Stimulated activated CD8-positive, alpha-beta memory T cell treated with anti-CD3 and anti-CD28 coated beads, Interleukin-12 subunit alpha, Interleukin-12 subunit beta, amount 100 ng/mL, for 4 hours (primary cell): ENCODE measurements at regions not wholly inside any gene's neighbourhood (a gene's known extent, or its start where the extent isn't known, plus 50 kb on each side); places are given as distances from the start of the nearest gene placed in this dataset.
"Not testable (repeated sequence)": the region's sequence is repeated elsewhere in the genome, so short reads cannot be mapped to it uniquely, and the experiment has no call there.

ENCODE experiments used
- DNase-seq: peaks from one replicate; pipeline ENCODE4 v3.0.0-alpha.2; 2020; ENCODE audit warnings: low read depth

DNA sequence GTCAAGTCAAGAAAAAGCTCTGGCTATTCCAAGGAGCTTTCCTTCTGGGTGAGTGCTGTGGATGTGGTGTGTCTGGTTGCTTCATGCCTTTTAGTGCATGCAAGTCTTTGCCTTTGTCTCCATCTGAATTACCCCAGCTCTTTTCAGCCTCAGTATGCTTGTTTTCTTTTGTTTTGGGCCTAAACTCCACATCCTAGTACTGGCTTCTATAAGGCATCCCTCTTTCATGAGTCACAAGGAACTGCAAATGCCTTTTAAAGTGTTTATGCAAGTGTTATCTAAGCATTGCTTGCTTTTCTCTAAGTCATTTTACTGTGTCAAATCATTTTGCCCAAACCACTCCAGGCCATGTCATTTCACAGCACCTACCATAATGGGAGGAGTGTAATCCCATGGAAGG, 132.1 kb downstream of the PLCE1 start:
- no peak for DNase-seq

DNA sequence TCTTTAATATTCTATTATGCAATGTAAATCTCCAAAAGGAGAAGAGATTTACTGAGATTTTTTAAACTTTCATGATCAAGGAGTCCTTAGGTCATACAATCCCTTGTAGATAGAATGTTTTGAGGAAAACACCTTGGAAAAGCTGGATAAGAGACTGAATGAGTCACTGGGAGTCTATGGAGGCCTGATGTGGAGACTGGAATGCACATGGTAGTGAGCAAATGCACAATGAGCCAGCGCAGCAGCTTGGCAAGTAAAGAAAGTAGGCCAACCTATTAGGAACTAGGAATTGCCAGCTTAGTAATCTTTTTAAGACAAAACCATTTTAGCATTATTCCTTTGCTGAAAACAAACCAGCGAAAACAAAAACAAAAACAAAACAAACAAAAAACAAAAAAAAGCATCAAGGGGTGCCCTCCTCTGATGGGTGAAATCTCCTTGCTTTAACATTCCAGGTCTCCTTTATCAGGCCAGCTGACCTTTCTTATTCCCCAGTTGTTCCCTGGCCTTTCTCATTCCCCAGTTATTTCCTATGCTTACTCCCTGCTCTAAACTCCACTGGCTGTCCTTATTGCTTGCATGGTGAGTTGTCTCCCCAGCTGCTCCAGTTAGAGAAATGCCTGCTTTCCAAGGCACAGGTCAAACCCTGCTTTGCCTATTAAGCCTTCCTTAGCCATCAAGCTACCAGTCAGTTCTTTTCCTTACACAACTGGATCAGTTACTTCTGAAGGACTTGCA, 135.8 kb downstream of the PLCE1 start:
- no peak for DNase-seq

DNA sequence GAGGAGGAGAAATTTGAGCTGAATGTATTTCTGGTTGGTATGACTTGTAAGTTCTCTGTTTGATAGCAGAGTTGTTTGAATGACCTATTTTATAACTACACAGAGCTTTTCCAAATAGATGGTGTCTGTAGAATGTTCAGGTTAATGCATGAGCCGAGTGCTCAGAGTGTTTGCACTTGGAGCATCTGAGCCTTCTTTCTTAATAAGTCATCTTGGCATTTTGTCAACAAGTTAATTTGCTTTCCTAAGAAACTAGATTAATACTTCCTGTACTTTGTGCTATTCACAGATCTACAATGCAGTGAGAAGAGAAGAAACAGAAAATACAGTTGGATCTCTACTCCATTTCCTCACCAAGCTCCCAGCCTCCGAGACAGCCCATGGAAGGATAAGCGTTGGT, 138.2 kb downstream of the PLCE1 start:
- no peak for DNase-seq

DNA sequence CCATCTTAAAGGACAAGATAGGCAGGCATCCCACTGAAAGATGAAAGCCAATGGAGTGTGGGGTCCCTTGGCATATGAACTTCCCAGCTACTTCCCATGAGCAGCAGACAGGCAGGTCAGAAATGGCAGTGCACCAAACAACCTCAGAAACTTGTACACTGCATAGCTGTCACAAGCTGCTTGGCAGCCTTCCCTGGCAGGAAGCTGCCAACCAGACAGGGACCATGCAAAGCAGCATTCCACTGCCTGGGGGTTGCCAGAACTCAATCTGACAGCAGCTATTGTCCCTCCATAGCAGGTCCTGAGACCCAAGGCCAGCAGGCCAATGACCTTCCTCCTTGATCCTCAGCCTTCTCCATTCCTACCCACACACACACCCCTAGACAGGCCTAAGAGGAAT, 139.5 kb downstream of the PLCE1 start:
- no peak for DNase-seq

DNA sequence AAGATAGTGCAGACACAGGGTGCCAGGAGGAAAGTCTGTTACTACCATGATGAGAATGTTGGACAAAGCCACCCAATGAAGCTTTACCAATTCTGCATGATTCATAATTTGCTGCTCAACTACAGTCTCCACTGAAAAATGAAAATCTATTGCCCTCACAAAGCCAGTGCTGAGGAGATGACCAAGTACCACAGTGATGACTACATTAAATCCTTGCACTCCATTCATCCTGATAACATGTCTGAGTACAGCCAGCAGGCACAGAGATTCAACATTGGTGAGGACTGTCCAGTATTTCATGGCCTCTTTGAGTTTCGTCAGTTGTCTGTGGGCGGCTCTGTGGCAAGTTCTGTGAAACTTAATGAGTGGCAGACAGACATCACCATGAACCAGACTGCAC, 144.0 kb downstream of the PLCE1 start:
- DNase-seq = no peak

DNA sequence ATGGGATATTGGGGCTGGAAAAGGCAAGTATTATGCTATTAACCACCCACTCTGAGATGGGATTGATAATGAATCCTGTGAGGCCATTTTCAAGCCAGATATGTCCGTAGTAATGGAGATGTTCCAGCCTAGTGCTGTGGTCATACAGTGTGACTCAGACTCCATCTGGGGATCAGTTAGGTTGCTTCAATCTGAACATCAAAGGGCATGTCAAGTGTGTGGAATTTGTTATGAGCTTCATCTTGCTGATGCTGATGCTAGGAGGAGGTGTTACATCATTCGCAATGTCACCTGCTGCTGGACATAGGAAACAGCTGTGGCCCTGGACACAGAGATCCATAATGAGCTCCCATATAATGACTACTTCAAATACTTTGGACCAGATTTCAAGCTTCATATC, 144.7 kb downstream of the PLCE1 start:
- no peak for DNase-seq

DNA sequence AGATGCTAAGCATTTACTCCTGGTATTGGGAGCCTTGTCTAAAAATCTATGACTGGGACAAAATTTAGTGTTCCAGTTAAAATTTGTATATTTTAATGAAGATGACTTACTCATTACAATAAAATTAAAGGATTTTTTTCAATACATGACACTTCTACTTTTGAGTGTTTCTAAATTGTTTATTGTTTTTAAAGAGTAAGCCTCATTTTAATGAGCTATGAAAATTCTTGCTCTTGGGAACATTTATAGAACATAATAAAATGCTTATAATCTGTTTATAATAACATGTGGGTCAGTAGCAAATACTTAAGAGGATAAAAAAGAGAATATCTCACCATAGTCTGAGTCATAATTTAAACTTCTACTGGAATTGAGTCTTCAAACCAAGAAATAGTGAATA, 149.5 kb downstream of the PLCE1 start:
- no peak for DNase-seq

DNA sequence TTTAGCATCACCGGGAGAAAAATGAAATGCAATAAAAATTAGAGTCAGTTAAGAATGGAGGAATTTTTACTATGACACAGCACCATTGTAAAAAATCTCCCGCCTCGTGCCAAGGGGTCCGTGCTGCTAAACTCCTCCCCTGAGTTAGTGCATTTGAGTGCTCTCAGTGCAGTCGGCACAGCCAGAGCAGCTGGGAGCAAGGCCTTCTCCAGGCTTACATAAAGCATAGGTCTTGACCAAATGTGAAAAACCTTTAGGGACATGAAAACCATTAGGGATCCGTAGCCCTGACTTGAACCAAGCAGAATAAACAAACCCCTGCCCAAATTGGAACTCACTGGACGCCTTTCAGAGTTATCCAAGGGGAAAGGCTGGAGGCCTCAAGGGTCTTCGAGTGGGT, 152.6 kb downstream of the PLCE1 start:
- no peak for DNase-seq

DNA sequence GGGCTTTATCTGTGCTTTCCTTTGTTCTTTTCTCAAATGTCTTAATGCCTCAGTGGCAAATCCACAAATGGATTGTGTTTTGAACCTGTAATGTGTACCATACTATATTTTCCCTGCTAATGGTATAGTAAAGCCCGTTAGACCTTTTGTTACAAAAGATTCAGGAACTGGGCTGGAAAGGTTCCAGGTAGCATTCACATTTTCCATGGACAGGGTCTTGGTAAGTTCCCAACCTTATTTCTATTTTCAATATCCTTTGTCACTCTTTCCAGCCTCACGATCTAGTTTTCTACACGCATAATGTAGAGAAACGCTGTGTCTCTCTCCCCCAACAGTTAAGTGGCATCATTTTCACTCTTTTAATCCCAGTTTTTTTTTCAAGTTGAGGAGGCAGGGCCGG, 153.0 kb downstream of the PLCE1 start:
- DNase-seq = no peak

DNA sequence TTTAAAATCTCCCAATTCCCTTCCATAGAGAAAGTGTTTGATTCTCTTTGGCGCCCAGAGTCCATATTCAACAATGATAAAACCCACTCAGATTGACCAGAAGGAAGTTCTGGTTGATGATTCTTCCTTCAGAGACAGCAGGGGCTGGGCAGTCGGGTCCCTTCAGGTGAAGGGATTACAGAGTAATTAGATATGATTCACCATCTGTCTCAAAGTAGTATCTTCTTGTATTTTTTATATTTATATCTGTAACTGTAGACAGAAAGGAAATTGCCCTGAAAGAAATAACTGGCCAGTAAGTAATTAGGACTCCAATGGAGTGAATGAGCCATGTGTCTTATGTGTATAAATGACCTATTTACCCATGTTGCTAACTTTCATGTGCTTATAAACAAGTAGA, 156.0 kb downstream of the PLCE1 start:
- no peak for DNase-seq

DNA sequence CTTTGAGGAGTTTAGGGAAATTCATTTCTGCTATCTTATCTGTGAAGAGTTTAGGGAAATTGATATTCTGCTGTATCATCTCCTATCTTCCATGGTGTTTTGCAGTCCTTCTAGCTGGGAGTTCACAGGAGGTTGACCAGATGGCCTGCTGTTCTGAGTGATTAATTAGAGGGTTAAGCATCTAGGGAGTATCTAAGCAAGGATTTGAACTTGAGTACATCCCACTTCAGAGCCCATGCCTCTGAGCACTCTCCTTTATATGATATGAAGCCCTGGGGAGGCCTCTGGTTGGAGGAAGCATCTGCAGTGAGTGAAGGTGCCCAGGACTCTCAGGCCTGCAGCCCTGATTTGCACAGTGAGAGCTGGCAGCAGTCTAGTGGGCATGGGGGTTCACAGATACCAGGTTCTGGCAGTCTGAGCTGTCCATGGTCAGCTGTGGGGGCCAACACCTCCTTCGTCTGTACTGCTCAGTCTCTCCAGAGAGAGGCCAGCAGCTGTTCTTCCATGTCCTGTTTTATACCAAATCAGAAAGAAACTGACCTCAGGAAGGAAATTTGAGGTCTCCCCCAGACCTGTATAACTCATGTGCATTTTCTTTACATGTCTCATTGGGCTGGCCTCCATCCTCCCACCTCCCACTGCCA, 156.9 kb downstream of the PLCE1 start:
- no peak for DNase-seq

DNA sequence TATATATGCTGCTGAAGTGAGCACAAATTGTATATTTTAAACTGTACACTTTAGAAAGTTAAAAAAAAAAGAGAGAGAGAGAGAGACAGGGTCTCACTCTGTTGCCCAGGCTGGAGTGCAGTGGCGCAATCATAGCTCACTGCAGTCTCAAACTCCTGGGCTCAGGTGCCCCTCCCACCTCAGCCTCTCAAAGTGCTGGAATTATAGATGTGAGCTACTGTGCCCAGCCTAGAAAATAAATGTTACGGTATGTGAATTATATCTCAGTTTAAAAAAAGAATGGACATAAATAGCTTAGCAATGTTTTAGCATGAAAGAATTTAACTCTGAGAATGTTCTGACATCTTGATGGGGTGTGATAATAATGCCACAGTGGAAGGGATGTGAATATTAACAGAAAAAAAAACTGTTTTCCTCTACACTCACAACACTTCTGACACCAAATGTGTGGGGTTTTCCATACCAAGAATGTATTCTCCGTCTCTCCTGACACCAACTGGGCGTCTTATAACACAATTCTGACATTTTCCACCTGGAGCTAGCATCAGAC, 162.1 kb downstream of the PLCE1 start:
- no peak for DNase-seq

DNA sequence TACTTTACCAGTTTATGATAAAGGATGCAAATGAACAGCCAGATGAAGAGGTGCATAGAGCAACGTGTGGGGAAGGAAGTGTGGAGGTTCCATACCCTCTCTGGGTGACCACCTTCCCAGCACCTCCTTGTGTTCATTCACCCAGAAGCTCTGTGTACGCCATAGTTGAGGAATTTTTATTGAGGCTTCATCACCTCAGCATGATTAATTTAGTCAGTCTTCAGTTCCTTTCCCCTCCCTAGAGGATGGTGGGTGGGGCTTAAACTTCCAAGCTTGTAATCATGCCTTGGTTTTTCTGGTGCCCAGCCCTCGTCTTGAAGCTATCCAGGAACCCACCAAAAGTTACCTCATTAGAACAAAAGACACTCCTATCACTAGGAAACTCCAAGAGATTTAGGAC, 162.7 kb downstream of the PLCE1 start:
- no peak for DNase-seq

DNA sequence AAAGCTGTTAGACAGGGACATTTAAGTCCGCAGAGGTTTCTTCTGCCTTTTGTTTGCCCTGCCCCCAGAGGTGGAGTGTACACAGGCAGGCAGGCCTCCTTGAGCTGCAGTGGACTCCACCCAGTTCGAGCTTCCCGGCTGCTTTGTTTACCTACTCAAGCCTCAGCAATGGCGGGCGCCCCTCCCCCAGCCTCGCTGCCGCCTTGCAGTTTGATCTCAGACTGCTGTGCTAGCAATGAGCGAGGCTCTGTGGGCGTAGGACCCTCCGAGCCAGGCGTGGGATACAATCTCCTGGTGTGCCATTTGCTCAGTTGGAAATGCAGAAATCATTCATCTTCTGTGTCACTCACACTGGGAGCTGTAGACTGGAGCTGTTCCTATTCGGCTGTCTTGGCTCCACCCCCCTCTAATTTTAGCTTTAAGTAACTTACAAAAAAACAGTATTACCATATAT, 171.5 kb downstream of the PLCE1 start:
- not testable (repeated sequence) for DNase-seq

DNA sequence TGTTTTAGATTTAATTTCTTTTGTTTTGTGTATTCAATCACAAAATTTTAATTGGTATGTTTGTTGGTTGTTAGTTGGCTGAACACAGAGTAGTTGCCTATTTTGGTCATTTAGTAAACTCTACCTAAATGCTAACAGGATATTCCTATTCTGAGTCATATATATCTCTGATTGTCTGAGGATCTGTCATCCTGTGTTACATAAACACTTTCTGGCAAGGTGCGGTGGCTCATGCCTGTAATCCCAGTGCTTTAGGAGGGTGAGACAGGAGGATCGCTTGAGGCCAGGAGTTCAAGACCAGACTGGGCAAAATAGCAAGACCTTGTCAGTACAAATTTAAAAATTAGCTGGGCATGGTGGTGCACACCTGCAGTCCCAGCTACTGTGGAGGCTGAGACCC, 178.6 kb downstream of the PLCE1 start:
- DNase-seq = no peak

DNA sequence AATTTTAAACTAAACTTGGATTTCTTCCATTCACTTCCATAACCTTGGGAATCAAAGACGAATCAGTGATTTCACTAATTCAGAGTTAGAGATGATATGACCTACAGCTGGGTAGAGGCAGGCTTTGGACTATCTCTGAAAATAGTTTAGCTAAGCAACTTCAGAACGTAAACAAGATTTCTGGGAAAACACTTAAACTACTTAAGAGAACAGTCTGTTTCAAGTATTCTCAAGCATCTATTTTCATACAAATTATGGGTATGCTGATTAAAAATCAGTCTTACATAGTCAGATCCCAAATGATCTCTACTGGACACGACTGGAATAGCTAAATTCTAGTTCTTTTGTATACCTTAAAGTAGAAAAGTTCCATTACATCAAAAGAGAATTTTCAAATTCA, 179.9 kb downstream of the PLCE1 start:
- DNase-seq = no peak

DNA sequence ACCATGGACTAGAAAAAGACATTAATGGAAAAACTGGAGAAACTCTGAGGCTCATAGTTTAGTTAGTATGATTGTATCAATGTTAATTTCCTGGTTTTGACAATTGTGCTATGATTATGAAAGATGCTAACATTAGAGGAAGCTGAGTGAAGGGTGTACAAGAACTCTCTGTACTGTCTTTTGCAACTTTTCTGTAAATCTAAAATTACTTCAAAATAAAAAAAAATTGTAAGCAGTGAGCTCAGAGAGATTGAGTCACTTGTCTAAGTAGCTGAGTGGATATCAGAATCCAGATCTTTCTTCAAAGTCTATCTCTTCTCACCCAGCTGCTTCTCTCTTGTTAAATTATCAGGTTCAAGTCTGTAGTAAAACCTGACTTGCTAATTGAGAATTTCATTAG, 181.1 kb downstream of the PLCE1 start:
- DNase-seq = no peak

DNA sequence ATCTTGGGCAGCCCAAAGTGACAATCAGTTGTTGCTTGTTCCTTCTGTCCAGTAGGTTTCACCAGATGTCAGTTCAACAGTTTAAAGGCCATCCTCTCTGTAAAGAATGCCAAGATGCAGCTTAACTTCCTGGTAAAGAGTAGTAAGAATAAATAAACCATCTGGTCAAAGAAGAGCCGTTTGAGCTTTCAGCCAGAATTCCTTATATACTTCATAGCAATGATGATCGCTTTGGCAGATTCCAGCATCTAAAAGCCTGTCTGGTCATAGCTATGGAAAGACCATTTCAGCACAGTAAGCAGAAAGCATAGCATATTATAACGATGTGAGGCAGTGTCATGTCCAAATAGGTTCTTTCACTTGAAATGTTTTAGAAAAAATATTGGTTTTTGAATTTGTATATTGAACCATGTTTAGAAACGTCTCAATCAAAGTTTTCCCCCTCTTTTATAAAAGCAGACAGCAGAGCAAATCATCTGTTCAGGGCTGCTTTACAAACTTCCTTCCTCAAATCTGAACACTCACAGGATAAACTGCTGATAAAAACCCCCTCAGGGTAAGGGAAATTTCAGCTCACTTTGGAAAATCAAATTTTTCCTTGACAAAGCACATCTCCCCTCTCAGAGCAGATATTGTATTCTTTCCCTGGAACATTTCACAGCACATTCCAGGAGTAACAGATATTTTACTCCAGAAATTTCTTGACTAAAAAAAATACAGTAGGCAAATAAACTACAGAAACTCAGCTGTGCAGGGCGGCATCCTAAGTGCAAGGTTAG, 184.1 kb downstream of the NOC3L start:
- no peak for DNase-seq

DNA sequence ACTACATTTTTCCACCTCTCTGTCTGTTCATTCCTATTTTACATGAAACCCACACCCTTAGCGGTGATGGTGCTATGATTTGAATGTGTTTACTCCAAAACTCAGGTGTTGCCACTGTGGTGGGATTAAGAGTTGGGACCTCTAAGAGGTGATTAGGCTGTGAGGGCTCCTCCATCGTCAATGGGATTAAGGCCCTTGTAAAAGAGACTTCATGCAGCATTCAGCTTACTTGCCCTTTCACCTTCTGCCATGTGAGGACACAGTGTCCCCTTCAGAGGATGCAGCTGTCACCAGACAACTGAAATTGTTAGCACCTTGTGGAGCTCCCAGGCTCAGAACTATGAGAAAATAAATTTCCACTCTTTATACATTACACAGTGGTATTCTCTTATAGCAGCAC, 182.2 kb downstream of the NOC3L start:
- no peak for DNase-seq

DNA sequence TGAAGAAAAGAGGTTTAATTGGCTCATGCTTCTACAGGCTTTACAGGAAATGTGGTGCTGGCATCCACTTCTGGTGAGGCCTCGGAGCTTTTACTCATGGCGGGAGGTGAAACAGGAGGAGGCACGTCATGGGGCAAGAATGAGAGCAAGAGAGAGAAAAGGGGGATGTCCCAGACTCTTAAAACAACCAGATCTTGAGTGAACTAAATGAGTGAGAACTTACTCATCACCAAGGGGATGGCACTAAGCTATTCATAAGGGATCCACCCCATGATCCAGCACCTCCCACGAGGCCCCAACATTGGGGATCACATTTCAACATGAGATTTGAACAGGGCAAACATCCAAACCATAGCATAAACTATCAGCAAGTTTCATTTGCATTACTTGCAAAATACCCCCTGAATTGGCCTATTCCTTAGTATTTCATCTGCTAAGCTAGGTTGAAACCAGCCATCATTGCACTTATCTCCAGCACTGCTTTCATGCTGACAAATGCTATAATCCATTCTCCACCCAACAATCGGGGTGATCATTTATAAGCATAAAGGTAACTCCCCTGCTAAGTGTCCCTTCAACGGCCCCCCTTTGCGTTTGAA, 179.0 kb downstream of the NOC3L start:
- no peak for DNase-seq

DNA sequence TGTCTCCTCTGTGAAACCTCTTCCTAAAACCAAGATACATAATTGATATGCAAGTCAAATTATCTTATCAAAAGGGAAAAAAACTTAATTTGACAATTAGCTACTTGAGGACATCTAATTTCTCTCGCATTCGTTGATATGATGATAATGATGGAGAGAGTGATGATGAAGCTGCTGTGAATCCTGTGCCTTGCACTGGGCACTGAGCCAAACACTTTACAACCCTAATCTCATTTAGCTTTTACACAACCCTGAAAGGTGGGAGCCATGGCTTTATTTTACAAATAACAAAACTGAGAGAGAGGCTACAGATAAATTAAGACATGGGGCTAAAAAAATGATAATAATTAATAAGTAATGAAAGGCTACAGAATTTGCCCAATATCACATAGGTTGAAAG, 176.0 kb downstream of the NOC3L start:
- no peak for DNase-seq

DNA sequence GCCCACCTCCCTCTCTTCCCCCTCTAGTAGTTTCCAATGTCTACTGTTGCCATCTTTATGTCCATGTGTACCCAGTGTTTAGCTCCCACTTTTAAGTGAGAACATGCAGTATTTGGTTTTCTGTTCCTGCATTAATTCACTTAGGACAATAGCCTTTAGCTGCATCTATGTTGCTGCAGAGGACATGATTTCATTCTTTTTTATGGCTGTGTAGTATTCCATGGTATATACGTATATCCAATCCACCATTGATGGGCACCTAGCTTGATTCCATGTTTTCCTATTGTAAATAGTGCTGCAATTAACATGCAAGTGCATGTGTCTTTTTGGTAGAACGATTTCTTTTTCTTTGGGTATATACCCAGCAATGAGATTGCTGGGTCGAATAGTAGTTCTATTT, 170.4 kb downstream of the NOC3L start:
- no peak for DNase-seq

DNA sequence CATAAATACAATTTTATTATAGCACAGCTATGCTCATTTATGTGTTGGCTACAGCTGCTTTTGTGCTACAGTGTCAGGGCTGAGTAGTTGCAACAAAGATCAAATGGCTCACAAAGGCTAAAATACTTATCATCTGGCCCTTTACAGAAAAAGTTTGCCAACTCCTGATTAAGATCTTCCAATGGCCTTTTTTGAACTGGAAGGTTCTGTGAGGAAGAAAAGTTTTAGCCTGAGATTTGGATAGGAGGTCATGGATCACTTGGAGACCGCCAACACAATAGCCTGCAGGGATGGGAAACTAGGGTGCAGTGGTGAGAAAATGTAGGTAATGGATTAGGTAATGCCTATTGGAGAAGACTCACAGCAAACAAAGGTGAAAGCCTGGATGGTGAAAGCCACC, 169.8 kb downstream of the NOC3L start:
- DNase-seq = no peak
